H1 (cell line): ENCODE measurements at regions not wholly inside any gene's neighbourhood (a gene's known extent, or its start where the extent isn't known, plus 50 kb on each side); places are given as distances from the start of the nearest gene placed in this dataset.

ENCODE experiments used
- CTCF ChIA-PET: fragments of 300-600 bp; sonication (Branson Sonifier 250); formaldehyde crosslinking; loops from one replicate; lab custom pipeline; 2021; ENCODE audit not compliant: partially characterized antibody; lab: Charles Lee
- POLR2A ChIA-PET: fragments of 300-600 bp; sonication (Branson Sonifier 250); formaldehyde crosslinking; loops from one replicate; lab custom pipeline; 2021; ENCODE audit warnings: inconsistent platforms; ENCODE audit not compliant: partially characterized antibody; lab: Charles Lee
- DNase-seq, 2 experiments: peaks; one replicate each; pipeline versions ENCODE4 v3.0.0 to v3.0.0-alpha.2; 2010 to 2022; ENCODE audit warnings: low spot score in 2 of 2, low read depth in 1 of 2, mixed read lengths in 1 of 2
- FAIRE-seq: peaks from 2 replicates; lab custom pipeline; 2011; peaks lifted over from hg19 to GRCh38; lab: Jason Lieb, UNC
- H2AFZ ChIP-seq: 2 replicates; pipeline ENCODE4 v1.8.1; 2012; ENCODE audit warnings: low read length, inconsistent platforms
- H2AK5ac ChIP-seq: 2 replicates; pipeline ENCODE4 v1.6.1; 2013; ENCODE audit warnings: low read depth, low read length
- H2BK120ac ChIP-seq: replicated peaks from 2 replicates; pipeline ENCODE3; 2013; ENCODE audit warnings: low read depth, low read length, inconsistent platforms
- H2BK12ac ChIP-seq: 2 replicates; pipeline ENCODE4 v1.6.1; 2013; ENCODE audit warnings: low read depth, low read length
- H2BK15ac ChIP-seq: 2 replicates; pipeline ENCODE4 v1.6.1; 2013; ENCODE audit warnings: low read length
- H2BK20ac ChIP-seq: 2 replicates; pipeline ENCODE4 v1.6.1; 2013; ENCODE audit warnings: low read length
- H2BK5ac ChIP-seq: 2 replicates; pipeline ENCODE4 v1.6.1; 2013; ENCODE audit warnings: low read depth, low read length
- H3K14ac ChIP-seq: 2 replicates; pipeline ENCODE4 v1.6.1; 2013; ENCODE audit warnings: inconsistent platforms; ENCODE audit not compliant: insufficient read length
- H3K18ac ChIP-seq: 2 replicates; pipeline ENCODE4 v1.6.1; 2013; ENCODE audit warnings: low read length; ENCODE audit errors: extremely low read depth
- H3K23ac ChIP-seq: 2 replicates; pipeline ENCODE4 v1.6.1; 2013; ENCODE audit warnings: inconsistent platforms; ENCODE audit not compliant: insufficient read length
- H3K23me2 ChIP-seq: 2 replicates; pipeline ENCODE4 v1.6.1; 2013; ENCODE audit warnings: low read depth, low read length
- H3K27ac ChIP-seq: 2 replicates; pipeline ENCODE4 v1.6.1; 2011; ENCODE audit warnings: low read depth, low read length, inconsistent platforms
- H3K27me3 ChIP-seq, 4 experiments: replicated peaks in 1 of 4; 1 replicate in 1 of 4; 2 replicates in 3 of 4; pipeline versions ENCODE4 v1.6.1 to v1.8.1; 2011 to 2013; ENCODE audit warnings: low read length in 3 of 4, mild to moderate bottlenecking in 3 of 4, inconsistent platforms in 2 of 4, mixed read lengths in 2 of 4, moderate library complexity in 1 of 4; ENCODE audit not compliant: control insufficient read depth in 3 of 4, insufficient read depth in 3 of 4; ENCODE audit errors: extremely low read depth in 1 of 4
- H3K36me3 ChIP-seq, 4 experiments: 2 replicates each; pipeline versions ENCODE4 v1.6.1 to v1.8.1; 2011 to 2013; ENCODE audit warnings: mild to moderate bottlenecking in 4 of 4, low read length in 3 of 4, moderate library complexity in 2 of 4, control low read depth in 1 of 4, inconsistent platforms in 1 of 4; ENCODE audit not compliant: insufficient read depth in 4 of 4, control insufficient read depth in 2 of 4
- H3K4ac ChIP-seq: replicated peaks from 2 replicates; pipeline ENCODE3; 2013; ENCODE audit warnings: low read length, low read depth, mixed read lengths, inconsistent platforms; ENCODE audit not compliant: insufficient read length
- H3K4me1 ChIP-seq, 4 experiments: replicated peaks in 1 of 4; 1 replicate in 1 of 4; 2 replicates in 3 of 4; pipeline versions ENCODE4 v1.6.1 to v1.8.1; 2011 to 2013; ENCODE audit warnings: low read length in 3 of 4, inconsistent platforms in 2 of 4, mixed read lengths in 1 of 4; ENCODE audit not compliant: insufficient read depth in 4 of 4, control insufficient read depth in 3 of 4
- H3K4me2 ChIP-seq, 2 experiments: 2 replicates each; pipeline versions ENCODE4 v1.6.1 to v1.8.1; 2011 to 2013; ENCODE audit warnings: low read depth in 2 of 2, low read length in 2 of 2, control low read depth in 1 of 2, inconsistent platforms in 1 of 2, mild to moderate bottlenecking in 1 of 2; ENCODE audit not compliant: insufficient read depth in 1 of 2
- H3K4me3 ChIP-seq, 4 experiments: fragments of 200-600, 300-600 bp in 1 of 4; sonication (generic), shearing (Covaris generic), sonication (Bioruptor Twin) in 1 of 4; 2 replicates each; pipeline versions ENCODE4 v1.5.1 to v1.8.1; 2011 to 2016; ENCODE audit warnings: low read length in 4 of 4, low read depth in 3 of 4, control low read depth in 2 of 4, inconsistent platforms in 2 of 4, mild to moderate bottlenecking in 2 of 4, mixed read lengths in 1 of 4, moderate library complexity in 1 of 4; ENCODE audit not compliant: insufficient read depth in 2 of 4; ENCODE audit errors: extremely low read depth in 1 of 4
- H3K56ac ChIP-seq: replicated peaks from 2 replicates; pipeline ENCODE3; 2013; ENCODE audit warnings: low read depth, mild to moderate bottlenecking, mixed read lengths, low read length, inconsistent platforms; ENCODE audit not compliant: insufficient read length
- H3K79me1 ChIP-seq: 2 replicates; pipeline ENCODE4 v1.6.1; 2013; ENCODE audit warnings: low read depth, low read length, control low read depth
- H3K79me2 ChIP-seq, 2 experiments: 2 replicates each; pipeline versions ENCODE4 v1.6.1 to v1.8.1; 2012 to 2013; ENCODE audit warnings: low read length in 2 of 2, mild to moderate bottlenecking in 2 of 2, inconsistent platforms in 1 of 2; ENCODE audit not compliant: insufficient read depth in 2 of 2, control insufficient read depth in 1 of 2
- H3K9ac ChIP-seq, 4 experiments: replicated peaks in 1 of 4; 1 replicate in 1 of 4; 2 replicates in 3 of 4; pipeline versions ENCODE4 v1.6.1 to v1.8.1; 2011 to 2013; ENCODE audit warnings: low read depth in 3 of 4, low read length in 3 of 4, control low read depth in 2 of 4, mild to moderate bottlenecking in 2 of 4, moderate library complexity in 2 of 4, inconsistent platforms in 1 of 4; ENCODE audit errors: extremely low read depth in 1 of 4
- H3K9me3 ChIP-seq, 2 experiments: 2 replicates each; pipeline versions ENCODE4 v1.6.1 to v1.8.1; 2012 to 2013; ENCODE audit warnings: mild to moderate bottlenecking in 2 of 2, moderate library complexity in 2 of 2, control low read depth in 1 of 2, inconsistent platforms in 1 of 2, low read depth in 1 of 2, low read length in 1 of 2, mixed read lengths in 1 of 2; ENCODE audit not compliant: insufficient read depth in 2 of 2
- H4K20me1 ChIP-seq, 2 experiments: replicated peaks in 1 of 2; 2 replicates each; pipeline versions ENCODE3 to v1.8.1; 2011 to 2013; ENCODE audit warnings: inconsistent platforms in 2 of 2, low read length in 2 of 2, mild to moderate bottlenecking in 1 of 2; ENCODE audit not compliant: insufficient read depth in 2 of 2, control insufficient read depth in 1 of 2
- H4K5ac ChIP-seq: 2 replicates; pipeline ENCODE4 v1.6.1; 2013; ENCODE audit warnings: low read length, low read depth, mixed read lengths, inconsistent platforms; ENCODE audit not compliant: insufficient read length
- H4K8ac ChIP-seq: 2 replicates; pipeline ENCODE4 v1.8.0; 2013; ENCODE audit warnings: mild to moderate bottlenecking, moderate library complexity, low read length, inconsistent platforms; ENCODE audit not compliant: insufficient read depth; ENCODE audit errors: extremely low read depth
- H4K91ac ChIP-seq: replicated peaks from 2 replicates; pipeline ENCODE3; 2013; ENCODE audit warnings: low read length, mixed read lengths, inconsistent platforms; ENCODE audit not compliant: insufficient read length
- RAD21 ChIP-seq, 2 experiments: IDR thresholded peaks in 1 of 2; conservative IDR thresholded peaks in 1 of 2; 2 replicates each; pipeline ENCODE4 v1.6.1; 2011; ENCODE audit warnings: low read depth in 2 of 2, low read length in 2 of 2, improper control_type of control experiment in 1 of 2, inconsistent platforms in 1 of 2, mild to moderate bottlenecking in 1 of 2, moderate library complexity in 1 of 2
- SP4 ChIP-seq: IDR thresholded peaks from 2 replicates; pipeline ENCODE4 v1.6.1; 2012; ENCODE audit warnings: low read length, inconsistent platforms
- WGBS, 2 experiments: shearing (Covaris generic) in 1 of 2; methylation state at CpG; one replicate each; pipeline versions ENCODE4 v1.1.6 to v1.1.7; 2013 to 2015; ENCODE audit warnings: low lambda C conversion rate in 2 of 2, mixed read lengths in 2 of 2, inconsistent platforms in 1 of 2, low coverage in 1 of 2, missing lambda C conversion rate in 1 of 2; ENCODE audit not compliant: insufficient replicate concordance in 2 of 2, insufficient coverage in 1 of 2, insufficient read length in 1 of 2; ENCODE audit errors: extremely low coverage in 1 of 2, missing lambda C conversion rate in 1 of 2; 5-methylcytosine and 5-hydroxymethylcytosine counted together

DNA sequence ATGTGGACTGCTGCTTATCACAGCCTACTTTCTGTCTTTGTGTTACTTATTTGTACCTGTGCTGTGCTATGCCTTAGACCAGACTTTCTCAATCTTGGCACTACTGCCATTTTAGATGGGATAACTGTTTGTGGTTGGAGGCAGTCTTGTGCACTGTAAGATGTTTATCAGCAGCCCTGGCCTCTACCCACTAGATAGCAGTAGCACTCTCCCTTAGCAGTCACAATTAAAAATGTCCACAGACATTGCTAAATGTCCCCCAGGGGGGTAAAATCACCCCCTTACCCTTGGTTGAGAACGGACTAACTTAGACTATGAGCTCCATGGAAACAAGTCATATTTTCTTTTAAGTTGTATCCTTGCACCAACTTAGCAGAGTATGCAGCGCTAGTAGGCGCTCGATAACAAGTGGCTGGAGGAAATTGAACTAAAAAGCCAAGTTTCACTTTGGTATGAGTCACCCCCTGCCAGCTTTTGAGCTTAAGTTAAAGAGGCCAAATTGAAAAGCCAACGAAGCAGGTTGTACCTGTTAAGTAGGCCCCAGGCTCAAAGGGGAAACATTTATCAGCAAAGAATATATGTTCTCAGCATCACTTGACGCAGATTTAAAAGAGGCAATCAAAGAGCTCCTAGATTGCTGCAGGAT lies 304.8 kb upstream of the SORL1-AS1 start:
- no peaks in the 10 kb centered on the region for H3K27me3 ChIP-seq
- no peak overlapping the region for H2AK5ac ChIP-seq
- no peak overlapping the region for H2BK15ac ChIP-seq
- no peak overlapping the region for H2BK120ac ChIP-seq
- no peak overlapping the region for H4K5ac ChIP-seq
- no peak overlapping the region for H2BK20ac ChIP-seq
- no peaks in the 10 kb centered on the region for H4K20me1 ChIP-seq
- H3K56ac ChIP-seq: no peak overlapping the region
- H3K18ac ChIP-seq: no peak overlapping the region
- no peak overlapping the region for H4K8ac ChIP-seq
- no peak overlapping the region for H4K91ac ChIP-seq
- H3K27ac ChIP-seq: no peak overlapping the region
- FAIRE-seq (no peak), DNase-seq (no peak)
- H3K79me1 ChIP-seq: no peaks in the 10 kb centered on the region
- H3K9me3 ChIP-seq: no peaks in the 10 kb centered on the region
- H2BK5ac ChIP-seq: no peak overlapping the region
- H3K4me3 ChIP-seq: no peak overlapping the region
- POLR2A ChIA-PET: no interaction called here
- H2BK12ac ChIP-seq: no peak overlapping the region
- no peak overlapping the region for H3K9ac ChIP-seq
- no peak overlapping the region for H3K4ac ChIP-seq
- no peak overlapping the region for H3K4me2 ChIP-seq
- no peaks in the 10 kb centered on the region for H3K23me2 ChIP-seq
- CTCF ChIA-PET: interaction anchor here (0.7 to 5.8 kb wide), 6 partner anchors 9 to 870 kb away, joined by 3 to 28 read pairs (median 5); no protein-coding TSS in a partner anchor
- H3K36me3 ChIP-seq: no peaks in the 10 kb centered on the region
- 65% methylated on average over 6 of the region's 6 CpGs; no CpG with 5 or more reads in 1 of the 2 experiments for WGBS, 2 experiments
- H2AFZ ChIP-seq: no peak overlapping the region
- peaks cover 2 to 11% (median 8%) of the 10 kb centered on the region in 4 experiments; a peak in 6 of 7 replicates for H3K4me1 ChIP-seq
- H3K14ac ChIP-seq: no peak overlapping the region
- H3K79me2 ChIP-seq: no peaks in the 10 kb centered on the region
- H3K23ac ChIP-seq: no peak overlapping the region
- peak in 1 of 2 experiments; percentile 30; a peak in 2 of 4 replicates for TF ChIP-seq RAD21 (IDR thresholded peaks at IDR 0.05 in 1 of 2, conservative IDR thresholded peaks at IDR 0.05 in 1 of 2; ENCODE audit: low read depth in 2 of 2, low read length in 2 of 2)
- no peak for TF ChIP-seq SP4
- TF ChIP-seq, all 59 proteins: peak for 1
